AG09309 (cell line): ENCODE measurements at regions not wholly inside any gene's neighbourhood (a gene's known extent, or its start where the extent isn't known, plus 50 kb on each side); places are given as distances from the start of the nearest gene placed in this dataset.

Experiments
- DNase-seq: peaks from one replicate; pipeline ENCODE4 v3.0.0-alpha.2; 2010; ENCODE audit warnings: low read depth
- H3K4me3 ChIP-seq: 2 replicates; pipeline ENCODE4 v1.5.1; 2011; ENCODE audit warnings: mild to moderate bottlenecking, low read depth, low read length, moderate library complexity; ENCODE audit not compliant: control insufficient read depth
- TF ChIP-seq, protein P1 (sequence below): IDR thresholded peaks from 2 replicates; pipeline ENCODE4 v1.5.1; 2011; ENCODE audit warnings: mild to moderate bottlenecking, low read depth, low read length, inconsistent platforms; ENCODE audit not compliant: insufficient read depth, control insufficient read depth; ENCODE audit errors: missing control alignments

DNA sequence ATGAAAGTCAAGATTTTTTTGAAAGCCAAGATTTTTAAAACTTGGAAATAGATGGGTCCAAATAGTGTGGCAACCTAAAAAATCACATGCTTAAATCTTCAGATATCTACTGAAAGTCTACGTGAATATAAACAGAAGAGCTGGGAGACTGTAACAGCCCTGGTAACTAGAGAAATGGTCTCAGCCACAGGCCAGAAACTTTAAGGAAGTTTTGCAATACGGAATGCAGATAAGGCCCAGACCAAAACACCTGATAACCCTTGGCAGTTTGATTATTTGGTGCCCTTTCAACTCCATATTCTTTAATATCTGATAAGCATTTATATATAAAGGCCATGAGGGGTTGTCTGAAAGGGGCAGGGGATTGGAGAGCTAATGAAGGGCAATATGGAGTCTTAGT lies 537.3 kb upstream of the TGFBR2 start:
- TF ChIP-seq, protein P1, sequence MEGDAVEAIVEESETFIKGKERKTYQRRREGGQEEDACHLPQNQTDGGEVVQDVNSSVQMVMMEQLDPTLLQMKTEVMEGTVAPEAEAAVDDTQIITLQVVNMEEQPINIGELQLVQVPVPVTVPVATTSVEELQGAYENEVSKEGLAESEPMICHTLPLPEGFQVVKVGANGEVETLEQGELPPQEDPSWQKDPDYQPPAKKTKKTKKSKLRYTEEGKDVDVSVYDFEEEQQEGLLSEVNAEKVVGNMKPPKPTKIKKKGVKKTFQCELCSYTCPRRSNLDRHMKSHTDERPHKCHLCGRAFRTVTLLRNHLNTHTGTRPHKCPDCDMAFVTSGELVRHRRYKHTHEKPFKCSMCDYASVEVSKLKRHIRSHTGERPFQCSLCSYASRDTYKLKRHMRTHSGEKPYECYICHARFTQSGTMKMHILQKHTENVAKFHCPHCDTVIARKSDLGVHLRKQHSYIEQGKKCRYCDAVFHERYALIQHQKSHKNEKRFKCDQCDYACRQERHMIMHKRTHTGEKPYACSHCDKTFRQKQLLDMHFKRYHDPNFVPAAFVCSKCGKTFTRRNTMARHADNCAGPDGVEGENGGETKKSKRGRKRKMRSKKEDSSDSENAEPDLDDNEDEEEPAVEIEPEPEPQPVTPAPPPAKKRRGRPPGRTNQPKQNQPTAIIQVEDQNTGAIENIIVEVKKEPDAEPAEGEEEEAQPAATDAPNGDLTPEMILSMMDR, result no peak
- DNase-seq, result no peak
- H3K4me3 ChIP-seq, result no peak overlapping the region

DNA sequence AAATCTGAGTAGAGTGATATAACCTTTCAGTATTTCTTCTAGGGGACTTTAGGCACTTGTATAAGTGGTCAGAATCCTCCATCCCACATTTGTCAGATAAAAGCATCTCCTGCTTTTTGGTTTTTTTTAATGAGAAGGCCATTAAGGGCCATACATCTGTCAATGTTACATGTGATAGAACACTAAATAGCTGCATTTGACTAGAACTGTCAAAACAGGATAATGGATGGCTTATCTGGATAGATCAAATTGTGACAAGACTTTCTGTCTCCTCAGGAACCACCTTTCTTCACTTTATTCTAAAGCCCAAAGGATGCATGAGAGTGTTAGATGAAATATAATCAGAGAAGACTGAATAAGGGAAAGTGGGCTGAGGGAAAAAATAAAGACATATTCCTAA lies 533.4 kb upstream of the TGFBR2 start:
- TF ChIP-seq, protein P1, result no peak
- H3K4me3 ChIP-seq, result no peak overlapping the region
- DNase-seq, result no peak

DNA sequence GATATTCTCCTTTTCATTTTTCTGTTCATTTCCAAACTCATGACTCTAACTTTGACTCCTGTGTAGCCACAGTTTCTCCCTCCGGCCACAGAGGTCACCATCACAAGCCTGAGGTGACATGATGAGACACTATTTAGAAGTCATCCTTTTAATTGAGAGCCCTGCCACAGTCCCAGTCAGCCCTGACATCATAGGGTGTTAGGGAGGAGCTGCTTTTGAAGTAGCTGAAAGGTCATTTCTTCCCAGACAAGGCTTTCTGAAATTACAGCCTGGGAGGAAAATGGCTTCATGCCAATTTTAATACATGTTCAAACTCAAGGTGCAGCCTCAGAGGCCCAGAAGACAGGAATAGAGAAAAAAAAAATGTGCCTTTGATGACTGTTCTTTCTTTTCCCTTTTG lies 532.8 kb upstream of the TGFBR2 start:
- no peak for DNase-seq
- TF ChIP-seq, protein P1, result no peak
- H3K4me3 ChIP-seq, result no peak overlapping the region

DNA sequence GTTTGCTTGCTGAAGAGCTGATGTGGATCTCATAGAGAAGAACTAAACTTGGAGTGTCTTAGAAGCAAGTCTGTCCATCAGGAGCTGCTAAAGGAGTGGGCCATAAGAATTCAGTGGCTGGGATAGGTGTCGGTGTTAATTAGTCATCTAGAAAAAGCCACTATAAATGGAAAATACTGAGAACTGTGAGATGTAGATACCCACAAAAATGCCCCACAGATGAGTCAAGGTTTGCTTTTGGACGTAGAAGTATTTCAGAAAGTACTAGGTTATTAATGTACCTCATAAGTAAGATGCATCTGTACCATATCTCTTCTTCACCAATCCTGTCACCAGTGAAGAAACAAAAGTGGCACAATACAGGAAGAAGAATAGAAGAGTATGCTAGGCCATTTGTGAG lies 530.9 kb upstream of the TGFBR2 start:
- H3K4me3 ChIP-seq, result no peak overlapping the region
- TF ChIP-seq, protein P1, result no peak
- no peak for DNase-seq

DNA sequence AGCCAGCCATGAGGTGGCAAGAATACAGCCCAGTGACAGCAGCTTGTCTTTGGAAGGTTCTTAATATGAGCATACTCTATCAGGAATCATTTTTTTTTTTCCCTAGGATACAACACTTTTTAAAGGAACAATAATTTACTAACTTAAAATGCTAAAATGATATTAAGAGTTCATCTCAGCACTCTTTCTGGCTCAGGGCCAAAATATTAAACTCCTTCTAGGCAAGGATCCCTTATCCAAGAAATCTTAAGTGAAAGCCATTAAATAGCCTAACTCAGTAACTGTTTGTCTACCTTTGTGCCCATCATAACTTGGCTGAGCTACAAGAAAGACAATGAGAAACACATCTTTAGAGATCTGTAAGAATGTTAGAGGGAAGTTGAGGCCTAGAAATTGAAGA lies 529.5 kb upstream of the TGFBR2 start:
- H3K4me3 ChIP-seq, result no peak overlapping the region
- no peak for DNase-seq
- TF ChIP-seq, protein P1, result no peak

DNA sequence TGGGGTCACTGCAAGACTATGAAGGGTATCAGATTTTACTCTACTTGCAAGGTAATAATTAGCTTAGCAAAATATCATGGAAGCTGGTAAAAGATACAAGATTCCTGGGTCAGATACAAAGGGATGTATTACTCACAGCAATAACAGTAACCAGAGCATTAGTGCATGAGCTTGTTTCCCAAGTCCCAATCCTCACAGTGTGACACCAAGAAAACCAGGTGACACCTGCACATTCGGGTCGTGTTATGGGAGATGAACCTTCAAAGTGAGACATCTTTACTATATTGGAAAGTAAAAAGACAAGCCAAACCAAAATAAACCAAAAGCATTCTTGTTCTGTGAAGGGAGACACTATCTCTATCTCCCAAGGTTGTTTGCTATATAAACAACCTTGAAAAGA lies 528.7 kb upstream of the TGFBR2 start:
- no peak for DNase-seq
- H3K4me3 ChIP-seq, result no peak overlapping the region
- TF ChIP-seq, protein P1, result no peak

DNA sequence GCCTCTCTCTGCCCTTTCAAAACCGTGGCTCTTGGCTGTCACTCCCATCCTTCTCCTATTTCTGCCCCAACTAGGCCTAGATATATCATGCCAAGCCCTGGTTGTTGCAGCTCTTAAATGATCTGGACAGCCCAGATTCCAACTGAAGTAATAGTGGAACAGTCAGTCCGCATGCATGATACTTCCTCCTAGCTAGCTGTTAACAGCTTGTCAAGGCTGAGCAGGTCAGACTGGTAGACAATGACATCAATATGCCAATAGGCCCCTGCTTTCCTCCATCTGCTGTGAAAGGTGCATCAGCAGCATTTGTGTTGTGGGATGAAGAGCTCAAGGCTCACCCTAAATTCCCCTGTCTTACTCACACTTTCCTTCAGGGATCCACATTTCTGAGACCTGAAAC lies 527.7 kb upstream of the TGFBR2 start:
- no peak overlapping the region for H3K4me3 ChIP-seq
- TF ChIP-seq, protein P1, result no peak
- no peak for DNase-seq
